ENCODE measurements at regions not wholly inside any gene's neighbourhood (a gene's known extent, or its start where the extent isn't known, plus 50 kb on each side); places are given as distances from the start of the nearest gene placed in this dataset.

GRCh38 chr4:57163530-57164459 lies 53.6 kb upstream of the IGFBP7 start:
- TF ChIP-seq OSR1 (CRISPR knock-in tag; IDR thresholded peaks at IDR 0.05) (no peak), RARB (CRISPR knock-in tag; IDR thresholded peaks at IDR 0.05) (no peak), SNAI2 (CRISPR knock-in tag; IDR thresholded peaks at IDR 0.05) (no peak), POU6F1 (CRISPR knock-in tag; IDR thresholded peaks at IDR 0.05; ENCODE audit: borderline replicate concordance, low read depth) (no peak), CREB5 (CRISPR knock-in tag; IDR thresholded peaks at IDR 0.05; ENCODE audit: low read depth) (no peak), ZC3H10 (CRISPR knock-in tag; IDR thresholded peaks at IDR 0.05) (no peak), GLIS3 (CRISPR knock-in tag; IDR thresholded peaks at IDR 0.05) (no peak), TSHZ2 (CRISPR knock-in tag; IDR thresholded peaks at IDR 0.05) (no peak), ESRRG (CRISPR knock-in tag; IDR thresholded peaks at IDR 0.05) (no peak)
- TF ChIP-seq, protein P1, sequence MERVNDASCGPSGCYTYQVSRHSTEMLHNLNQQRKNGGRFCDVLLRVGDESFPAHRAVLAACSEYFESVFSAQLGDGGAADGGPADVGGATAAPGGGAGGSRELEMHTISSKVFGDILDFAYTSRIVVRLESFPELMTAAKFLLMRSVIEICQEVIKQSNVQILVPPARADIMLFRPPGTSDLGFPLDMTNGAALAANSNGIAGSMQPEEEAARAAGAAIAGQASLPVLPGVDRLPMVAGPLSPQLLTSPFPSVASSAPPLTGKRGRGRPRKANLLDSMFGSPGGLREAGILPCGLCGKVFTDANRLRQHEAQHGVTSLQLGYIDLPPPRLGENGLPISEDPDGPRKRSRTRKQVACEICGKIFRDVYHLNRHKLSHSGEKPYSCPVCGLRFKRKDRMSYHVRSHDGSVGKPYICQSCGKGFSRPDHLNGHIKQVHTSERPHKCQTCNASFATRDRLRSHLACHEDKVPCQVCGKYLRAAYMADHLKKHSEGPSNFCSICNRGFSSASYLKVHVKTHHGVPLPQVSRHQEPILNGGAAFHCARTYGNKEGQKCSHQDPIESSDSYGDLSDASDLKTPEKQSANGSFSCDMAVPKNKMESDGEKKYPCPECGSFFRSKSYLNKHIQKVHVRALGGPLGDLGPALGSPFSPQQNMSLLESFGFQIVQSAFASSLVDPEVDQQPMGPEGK (CRISPR knock-in tag; IDR thresholded peaks at IDR 0.05; ENCODE audit: borderline replicate concordance): no peak
- TF ChIP-seq, protein P2, sequence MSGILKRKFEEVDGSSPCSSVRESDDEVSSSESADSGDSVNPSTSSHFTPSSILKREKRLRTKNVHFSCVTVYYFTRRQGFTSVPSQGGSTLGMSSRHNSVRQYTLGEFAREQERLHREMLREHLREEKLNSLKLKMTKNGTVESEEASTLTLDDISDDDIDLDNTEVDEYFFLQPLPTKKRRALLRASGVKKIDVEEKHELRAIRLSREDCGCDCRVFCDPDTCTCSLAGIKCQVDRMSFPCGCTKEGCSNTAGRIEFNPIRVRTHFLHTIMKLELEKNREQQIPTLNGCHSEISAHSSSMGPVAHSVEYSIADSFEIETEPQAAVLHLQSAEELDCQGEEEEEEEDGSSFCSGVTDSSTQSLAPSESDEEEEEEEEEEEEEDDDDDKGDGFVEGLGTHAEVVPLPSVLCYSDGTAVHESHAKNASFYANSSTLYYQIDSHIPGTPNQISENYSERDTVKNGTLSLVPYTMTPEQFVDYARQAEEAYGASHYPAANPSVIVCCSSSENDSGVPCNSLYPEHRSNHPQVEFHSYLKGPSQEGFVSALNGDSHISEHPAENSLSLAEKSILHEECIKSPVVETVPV (CRISPR knock-in tag; IDR thresholded peaks at IDR 0.05): no peak

Data from SK-N-SH treated with all-trans-retinoic acid at 6 μM for 48 hours (cell line).